OCI-LY7 (cell line): ENCODE measurements at regions not wholly inside any gene's neighbourhood (a gene's known extent, or its start where the extent isn't known, plus 50 kb on each side); places are given as distances from the start of the nearest gene placed in this dataset.

Experiments used
- CTCF ChIP-seq: fragments of 200-600 bp; sonication (generic); conservative IDR thresholded peaks from 2 replicates; pipeline ENCODE4 v1.5.1; 2014; ENCODE audit warnings: mild to moderate bottlenecking, antibody characterized with exemption, low read length, moderate library complexity, mixed read lengths
- EZH2phosphoT487 ChIP-seq: fragments of 200-600 bp; sonication (generic); IDR thresholded peaks from 2 replicates; pipeline ENCODE4 v1.6.1; 2018; ENCODE audit warnings: low read depth, borderline replicate concordance, mild to moderate bottlenecking, mixed run types, antibody characterized with exemption, low read length, moderate library complexity, mixed read lengths

- TF ChIP-seq CTCF (no peak), EZH2phosphoT487 (no peak)
Measured at GRCh38 chr11:95585752-95586077, 203.9 kb downstream of the FAM76B start.
